ENCODE measurements at regions not wholly inside any gene's neighbourhood (a gene's known extent, or its start where the extent isn't known, plus 50 kb on each side); places are given as distances from the start of the nearest gene placed in this dataset.

DNA sequence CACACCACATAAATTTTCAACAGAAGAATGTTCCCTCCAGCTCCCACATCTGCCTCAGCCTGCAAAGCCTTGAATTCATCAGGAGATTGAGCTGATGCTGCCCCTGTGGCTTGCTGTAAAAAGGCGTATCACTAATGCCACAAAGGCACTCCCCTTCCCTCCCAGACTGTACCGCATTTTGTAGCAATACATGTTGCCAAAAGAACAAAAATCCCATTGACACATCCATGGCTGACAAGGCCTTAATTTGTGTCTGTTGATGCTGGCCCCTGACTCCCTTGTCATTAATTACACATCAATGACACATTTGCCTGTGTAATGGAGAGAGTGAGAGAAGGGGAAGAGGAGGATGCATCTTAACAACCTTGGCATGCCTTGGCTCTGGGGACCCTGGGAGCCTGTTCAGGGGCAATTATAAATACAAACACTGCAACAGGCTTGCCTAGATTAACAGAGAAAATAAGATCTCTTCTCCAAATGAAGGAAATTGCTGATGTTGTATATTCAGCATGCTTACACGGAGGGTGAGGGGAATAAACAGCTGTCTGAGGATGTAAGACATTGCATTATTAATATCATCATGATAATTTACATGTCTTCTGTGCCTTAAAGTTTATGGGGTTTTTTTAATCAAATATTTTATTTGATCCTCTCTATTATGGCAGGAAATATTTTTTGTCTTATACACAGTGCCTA, 264.0 kb downstream of the SUCLG1 start:
- Histone ChIP-seq H3K4me3 (no peak overlapping the region), H3K9me2 (ENCODE audit: insufficient read depth) (no peaks in the 10 kb centered on the region), H3F3A (ENCODE audit: insufficient read depth) (no peaks in the 10 kb centered on the region), H3K27me3 (replicated peaks; ENCODE audit: insufficient read depth) (no peaks in the 10 kb centered on the region), H3K9me3 (ENCODE audit: low read depth) (no peaks in the 10 kb centered on the region), H3K9ac (no peak overlapping the region), H3K27ac (no peak overlapping the region), H3K36me3 (ENCODE audit: low read depth) (no peaks in the 10 kb centered on the region), H4K20me1 (ENCODE audit: insufficient read depth) (no peaks in the 10 kb centered on the region), H2AFZ (no peak overlapping the region), H3K4me1 (ENCODE audit: insufficient read depth) (no peaks in the 10 kb centered on the region), H3K79me2 (ENCODE audit: insufficient read depth) (no peaks in the 10 kb centered on the region), H3K4me2 (ENCODE audit: unreplicated experiment) (no peak overlapping the region)
- no peak for DNase-seq
- in situ Hi-C loops (cut with MboI) = no loop called here
- 4 to 5% methylated on average over 3 of the region's 3 CpGs for WGBS, 2 experiments (ENCODE audit: low coverage in 1 of 2, low lambda C conversion rate in 2 of 2, missing lambda C conversion rate in 2 of 2)
- TF ChIP-seq EZH2 (IDR thresholded peaks at IDR 0.05; ENCODE audit: insufficient read depth, poor library complexity, severe bottlenecking) = no peak
- TF ChIP-seq EZH2phosphoT487 (IDR thresholded peaks at IDR 0.05; ENCODE audit: insufficient read depth, low read depth) = no peak

GRCh38 chr2:84194181-84194580, 264.9 kb downstream of the SUCLG1 start:
- no peak overlapping the region for H3K4me2 ChIP-seq (ENCODE audit: unreplicated experiment)
- no peaks in the 10 kb centered on the region for H3K9me3 ChIP-seq (ENCODE audit: low read depth)
- no peaks in the 10 kb centered on the region for H3K36me3 ChIP-seq (ENCODE audit: low read depth)
- no peaks in the 10 kb centered on the region for H3K27me3 ChIP-seq (replicated peaks; ENCODE audit: insufficient read depth)
- H3K9ac ChIP-seq = no peak overlapping the region
- WGBS, 2 experiments (ENCODE audit: low coverage in 1 of 2, low lambda C conversion rate in 2 of 2, missing lambda C conversion rate in 2 of 2) = 37 to 38% methylated on average over 2 of the region's 2 CpGs
- H2AFZ ChIP-seq = no peak overlapping the region
- H4K20me1 ChIP-seq (ENCODE audit: insufficient read depth) = no peaks in the 10 kb centered on the region
- H3K9me2 ChIP-seq (ENCODE audit: insufficient read depth) = no peaks in the 10 kb centered on the region
- no peak overlapping the region for H3K4me3 ChIP-seq
- TF ChIP-seq EZH2phosphoT487 (IDR thresholded peaks at IDR 0.05; ENCODE audit: insufficient read depth, low read depth) (no peak), EZH2 (IDR thresholded peaks at IDR 0.05; ENCODE audit: insufficient read depth, poor library complexity, severe bottlenecking) (no peak)
- no peaks in the 10 kb centered on the region for H3K79me2 ChIP-seq (ENCODE audit: insufficient read depth)
- H3K4me1 ChIP-seq (ENCODE audit: insufficient read depth) = no peaks in the 10 kb centered on the region
- in situ Hi-C loops (cut with MboI) = no loop called here
- no peak for DNase-seq
- no peak overlapping the region for H3K27ac ChIP-seq
- H3F3A ChIP-seq (ENCODE audit: insufficient read depth) = no peaks in the 10 kb centered on the region

DNA sequence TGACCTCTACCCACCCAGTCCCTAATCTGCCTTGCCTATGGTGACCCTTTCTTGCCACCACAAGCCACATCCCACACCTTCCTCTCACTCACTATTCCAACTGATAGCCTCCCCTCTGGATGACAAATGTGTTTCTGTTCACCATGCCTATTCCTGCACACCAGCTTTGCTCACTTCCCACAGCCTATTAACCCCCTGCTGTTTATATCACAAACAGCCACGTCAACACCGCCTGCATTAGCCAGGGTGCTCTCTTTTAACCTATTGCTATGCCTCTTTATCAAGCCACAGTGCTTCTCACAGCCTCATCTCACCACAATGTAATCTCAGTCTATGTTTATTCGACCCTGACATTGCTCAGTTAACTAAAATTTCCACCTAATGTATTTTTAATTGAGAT, 271.8 kb downstream of the SUCLG1 start:
- 1 to 2% methylated on average over 3 of the region's 3 CpGs for WGBS, 2 experiments (ENCODE audit: low coverage in 1 of 2, low lambda C conversion rate in 2 of 2, missing lambda C conversion rate in 2 of 2)
- H3K4me2 ChIP-seq (ENCODE audit: unreplicated experiment) = no peak overlapping the region
- in situ Hi-C loops (cut with MboI) = no loop called here
- no peak for DNase-seq
- no peak overlapping the region for H3K27ac ChIP-seq
- H3F3A ChIP-seq (ENCODE audit: insufficient read depth) = no peaks in the 10 kb centered on the region
- H3K79me2 ChIP-seq (ENCODE audit: insufficient read depth) = no peaks in the 10 kb centered on the region
- no peak for TF ChIP-seq EZH2phosphoT487 (IDR thresholded peaks at IDR 0.05; ENCODE audit: insufficient read depth, low read depth)
- TF ChIP-seq EZH2 (IDR thresholded peaks at IDR 0.05; ENCODE audit: insufficient read depth, poor library complexity, severe bottlenecking) = no peak
- H3K9me2 ChIP-seq (ENCODE audit: insufficient read depth) = no peaks in the 10 kb centered on the region
- H4K20me1 ChIP-seq (ENCODE audit: insufficient read depth) = no peaks in the 10 kb centered on the region
- H3K36me3 ChIP-seq (ENCODE audit: low read depth) = no peaks in the 10 kb centered on the region
- no peak overlapping the region for H3K9ac ChIP-seq
- H3K9me3 ChIP-seq (ENCODE audit: low read depth) = no peaks in the 10 kb centered on the region
- no peak overlapping the region for H2AFZ ChIP-seq
- H3K27me3 ChIP-seq (replicated peaks; ENCODE audit: insufficient read depth) = no peaks in the 10 kb centered on the region
- no peaks in the 10 kb centered on the region for H3K4me1 ChIP-seq (ENCODE audit: insufficient read depth)
- no peak overlapping the region for H3K4me3 ChIP-seq

GRCh38 chr2:84181927-84182326, 277.2 kb downstream of the SUCLG1 start:
- Histone ChIP-seq H3K4me2 (ENCODE audit: unreplicated experiment) (no peak overlapping the region), H2AFZ (no peak overlapping the region), H3K27ac (no peak overlapping the region), H3K9me3 (ENCODE audit: low read depth) (no peaks in the 10 kb centered on the region), H3K4me1 (ENCODE audit: insufficient read depth) (no peaks in the 10 kb centered on the region), H3K9ac (no peak overlapping the region), H3K27me3 (replicated peaks; ENCODE audit: insufficient read depth) (no peaks in the 10 kb centered on the region), H4K20me1 (ENCODE audit: insufficient read depth) (no peaks in the 10 kb centered on the region), H3K36me3 (ENCODE audit: low read depth) (no peaks in the 10 kb centered on the region), H3K4me3 (no peak overlapping the region), H3K9me2 (ENCODE audit: insufficient read depth) (no peaks in the 10 kb centered on the region), H3K79me2 (ENCODE audit: insufficient read depth) (no peaks in the 10 kb centered on the region), H3F3A (ENCODE audit: insufficient read depth) (no peaks in the 10 kb centered on the region)
- DNase-seq = no peak
- no peak for TF ChIP-seq EZH2 (IDR thresholded peaks at IDR 0.05; ENCODE audit: insufficient read depth, poor library complexity, severe bottlenecking)
- 0 to 3% methylated on average over 2 of the region's 2 CpGs for WGBS, 2 experiments (ENCODE audit: low coverage in 1 of 2, low lambda C conversion rate in 2 of 2, missing lambda C conversion rate in 2 of 2)
- in situ Hi-C loops (cut with MboI) = no loop called here

GRCh38 chr2:84177733-84178132, 281.3 kb downstream of the SUCLG1 start:
- WGBS, 2 experiments (ENCODE audit: low coverage in 1 of 2, low lambda C conversion rate in 2 of 2, missing lambda C conversion rate in 2 of 2) = 24 to 39% methylated on average over 6 of the region's 6 CpGs
- Histone ChIP-seq H3K9me2 (ENCODE audit: insufficient read depth) (no peaks in the 10 kb centered on the region), H3F3A (ENCODE audit: insufficient read depth) (no peaks in the 10 kb centered on the region), H3K9ac (no peak overlapping the region), H3K27me3 (replicated peaks; ENCODE audit: insufficient read depth) (no peaks in the 10 kb centered on the region), H2AFZ (no peak overlapping the region), H3K4me1 (ENCODE audit: insufficient read depth) (no peaks in the 10 kb centered on the region), H3K4me2 (ENCODE audit: unreplicated experiment) (no peak overlapping the region), H3K36me3 (ENCODE audit: low read depth) (no peaks in the 10 kb centered on the region), H3K4me3 (no peak overlapping the region), H4K20me1 (ENCODE audit: insufficient read depth) (no peaks in the 10 kb centered on the region), H3K27ac (no peak overlapping the region), H3K9me3 (ENCODE audit: low read depth) (no peaks in the 10 kb centered on the region), H3K79me2 (ENCODE audit: insufficient read depth) (no peaks in the 10 kb centered on the region)
- no peak for DNase-seq
- in situ Hi-C loops (cut with MboI) = no loop called here
- no peak for TF ChIP-seq EZH2phosphoT487 (IDR thresholded peaks at IDR 0.05; ENCODE audit: insufficient read depth, low read depth)
- TF ChIP-seq EZH2 (IDR thresholded peaks at IDR 0.05; ENCODE audit: insufficient read depth, poor library complexity, severe bottlenecking) = no peak

All from GM23248 (cell line).